22Rv1 (cell line): ENCODE measurements at regions not wholly inside any gene's neighbourhood (a gene's known extent, or its start where the extent isn't known, plus 50 kb on each side); places are given as distances from the start of the nearest gene placed in this dataset.

Source experiments
- ZFX ChIP-seq: fragments of 450-650 bp; IDR thresholded peaks from 2 replicates; pipeline ENCODE4 v1.6.1; 2017; ENCODE audit warnings: antibody characterized with exemption, borderline replicate concordance
- TF ChIP-seq, protein P1 (sequence below): fragments of 450-650 bp; IDR thresholded peaks from 2 replicates; pipeline ENCODE4 v1.5.1; 2017; ENCODE audit warnings: mild to moderate bottlenecking

DNA sequence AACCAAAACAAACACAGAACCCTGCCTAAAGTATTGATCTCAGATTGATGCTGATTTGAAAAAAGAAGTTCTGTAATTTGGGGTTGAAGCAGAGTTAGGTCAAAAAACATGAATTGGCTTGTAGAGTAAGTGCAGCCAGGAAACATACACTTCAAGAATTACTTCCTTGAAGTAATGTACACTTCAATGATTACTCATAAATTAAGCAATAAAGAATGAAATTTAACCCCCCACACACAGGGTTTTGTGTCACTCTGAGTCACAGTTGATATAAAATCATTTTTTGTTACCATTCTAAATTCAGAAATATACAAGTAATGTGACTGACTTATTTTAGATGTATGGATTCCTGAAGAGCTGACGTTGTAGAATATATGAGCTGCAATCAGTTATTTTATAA is 622.2 kb downstream of the POM121L12 start:
- TF ChIP-seq, protein P1, sequence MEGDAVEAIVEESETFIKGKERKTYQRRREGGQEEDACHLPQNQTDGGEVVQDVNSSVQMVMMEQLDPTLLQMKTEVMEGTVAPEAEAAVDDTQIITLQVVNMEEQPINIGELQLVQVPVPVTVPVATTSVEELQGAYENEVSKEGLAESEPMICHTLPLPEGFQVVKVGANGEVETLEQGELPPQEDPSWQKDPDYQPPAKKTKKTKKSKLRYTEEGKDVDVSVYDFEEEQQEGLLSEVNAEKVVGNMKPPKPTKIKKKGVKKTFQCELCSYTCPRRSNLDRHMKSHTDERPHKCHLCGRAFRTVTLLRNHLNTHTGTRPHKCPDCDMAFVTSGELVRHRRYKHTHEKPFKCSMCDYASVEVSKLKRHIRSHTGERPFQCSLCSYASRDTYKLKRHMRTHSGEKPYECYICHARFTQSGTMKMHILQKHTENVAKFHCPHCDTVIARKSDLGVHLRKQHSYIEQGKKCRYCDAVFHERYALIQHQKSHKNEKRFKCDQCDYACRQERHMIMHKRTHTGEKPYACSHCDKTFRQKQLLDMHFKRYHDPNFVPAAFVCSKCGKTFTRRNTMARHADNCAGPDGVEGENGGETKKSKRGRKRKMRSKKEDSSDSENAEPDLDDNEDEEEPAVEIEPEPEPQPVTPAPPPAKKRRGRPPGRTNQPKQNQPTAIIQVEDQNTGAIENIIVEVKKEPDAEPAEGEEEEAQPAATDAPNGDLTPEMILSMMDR: no peak
- TF ChIP-seq ZFX: no peak
